Amniotic stem cell (primary cell): ENCODE measurements at regions not wholly inside any gene's neighbourhood (a gene's known extent, or its start where the extent isn't known, plus 50 kb on each side); places are given as distances from the start of the nearest gene placed in this dataset.

Experiments
- DNase-seq: peaks from one replicate; lab custom pipeline; 2025; lab: John Stamatoyannopoulos, UW

- DNase-seq: no peak
Measured at GRCh38 chr3:73295876-73296635, 234.6 kb downstream of the EBLN2 start.

GRCh38 chr3:73296859-73297258 is 235.4 kb downstream of the EBLN2 start:
- DNase-seq: no peak

- no peak for DNase-seq
Measured at GRCh38 chr3:73298243-73299183, 237.1 kb downstream of the EBLN2 start.

GRCh38 chr3:73299184-73299691 is 237.8 kb downstream of the EBLN2 start:
- no peak for DNase-seq

- no peak for DNase-seq
Measured at GRCh38 chr3:73314151-73314951, 252.9 kb downstream of the EBLN2 start.

GRCh38 chr3:73315706-73316105 is 254.2 kb downstream of the EBLN2 start:
- DNase-seq: no peak

- no peak for DNase-seq
Measured at GRCh38 chr3:73319179-73319769, 257.8 kb downstream of the EBLN2 start.

GRCh38 chr3:73321286-73321999 is 260.0 kb downstream of the EBLN2 start:
- DNase-seq: no peak

GRCh38 chr3:73324203-73325155 is 263.0 kb downstream of the EBLN2 start:
- DNase-seq: no peak

- no peak for DNase-seq
Measured at GRCh38 chr3:73326396-73326795, 264.9 kb downstream of the EBLN2 start.

GRCh38 chr3:73327052-73327451 is 265.6 kb downstream of the EBLN2 start:
- no peak for DNase-seq
